SK-N-SH treated with all-trans-retinoic acid at 6 μM for 48 hours (cell line): ENCODE measurements at regions not wholly inside any gene's neighbourhood (a gene's known extent, or its start where the extent isn't known, plus 50 kb on each side); places are given as distances from the start of the nearest gene placed in this dataset.

Experiments used
- ATAC-seq: fragments of 200-7000 bp; cut with Tn5 transposase; 3 replicates; pipeline ENCODE4 v1.9.1; 2020; ENCODE audit warnings: mild to moderate bottlenecking, moderate library complexity
- ARNTL ChIP-seq: fragments of 450-650 bp; formaldehyde crosslinking; IDR thresholded peaks from 2 replicates; pipeline ENCODE4 v1.5.0; 2020; ENCODE audit warnings: low read depth, mild to moderate bottlenecking, moderate library complexity, borderline replicate concordance
- BACH2 ChIP-seq: fragments of 250-450 bp; sonication (Bioruptor Pico); IDR thresholded peaks from 2 replicates; pipeline ENCODE4 v1.9.0; 2021; ENCODE audit warnings: mild to moderate bottlenecking, borderline replicate concordance
- CSDC2 ChIP-seq: fragments of 250-450 bp; sonication (Bioruptor Pico); IDR thresholded peaks from 2 replicates; pipeline ENCODE4 v1.5.0; 2020; ENCODE audit warnings: mild to moderate bottlenecking, moderate library complexity
- ESRRG ChIP-seq: fragments of 250-450 bp; sonication (Bioruptor Pico); IDR thresholded peaks from 2 replicates; pipeline ENCODE4 v1.6.1; 2021; ENCODE audit warnings: mild to moderate bottlenecking
- GLIS3 ChIP-seq: fragments of 250-450 bp; sonication (Bioruptor Pico); IDR thresholded peaks from 2 replicates; pipeline ENCODE4 v1.5.0; 2020; ENCODE audit warnings: mild to moderate bottlenecking, moderate library complexity
- ISL1 ChIP-seq: fragments of 250-450 bp; sonication (Bioruptor Pico); IDR thresholded peaks from 2 replicates; pipeline ENCODE4 v2.1.2; 2022; ENCODE audit warnings: mild to moderate bottlenecking, moderate library complexity
- OSR1 ChIP-seq: fragments of 250-450 bp; sonication (Bioruptor Pico); IDR thresholded peaks from 2 replicates; pipeline ENCODE4 v1.8.0; 2022; ENCODE audit warnings: moderate library complexity, mild to moderate bottlenecking, inconsistent platforms
- PPARA ChIP-seq: fragments of 250-450 bp; sonication (Bioruptor Pico); IDR thresholded peaks from 2 replicates; pipeline ENCODE4 v1.5.0; 2020; ENCODE audit warnings: mild to moderate bottlenecking, borderline replicate concordance
- RARB ChIP-seq: fragments of 250-450 bp; sonication (Bioruptor Pico); IDR thresholded peaks from 2 replicates; pipeline ENCODE4 v1.8.0; 2021; ENCODE audit warnings: mild to moderate bottlenecking, moderate library complexity
- SNAI2 ChIP-seq: fragments of 250-450 bp; sonication (Bioruptor Pico); IDR thresholded peaks from 2 replicates; pipeline ENCODE4 v1.5.0; 2020; ENCODE audit warnings: mild to moderate bottlenecking, moderate library complexity
- TCF4 ChIP-seq: fragments of 250-450 bp; sonication (Bioruptor Pico); IDR thresholded peaks from 2 replicates; pipeline ENCODE4 v1.8.0; 2021; ENCODE audit warnings: mild to moderate bottlenecking, moderate library complexity, borderline replicate concordance
- TOX ChIP-seq: fragments of 250-450 bp; sonication (Bioruptor Pico); IDR thresholded peaks from 2 replicates; pipeline ENCODE4 v1.8.0; 2021; ENCODE audit warnings: mild to moderate bottlenecking, moderate library complexity, borderline replicate concordance
- ZC3H10 ChIP-seq: fragments of 250-450 bp; sonication (Bioruptor Pico); IDR thresholded peaks from 2 replicates; pipeline ENCODE4 v1.5.1; 2021; ENCODE audit warnings: mild to moderate bottlenecking, moderate library complexity
- ZFP3 ChIP-seq: fragments of 250-450 bp; sonication (Bioruptor Pico); IDR thresholded peaks from 2 replicates; pipeline ENCODE4 v1.5.0; 2020; ENCODE audit warnings: mild to moderate bottlenecking, moderate library complexity
- ZFP30 ChIP-seq: fragments of 450-650 bp; formaldehyde crosslinking; IDR thresholded peaks from 2 replicates; pipeline ENCODE4 v1.5.0; 2022; ENCODE audit warnings: mild to moderate bottlenecking, moderate library complexity
- ZNF565 ChIP-seq: fragments of 450-650 bp; formaldehyde crosslinking; conservative IDR thresholded peaks from 2 replicates; pipeline ENCODE4 v1.5.0; 2020; ENCODE audit warnings: low read depth, mild to moderate bottlenecking, moderate library complexity
- ZNF70 ChIP-seq: fragments of 450-650 bp; formaldehyde crosslinking; IDR thresholded peaks from 2 replicates; pipeline ENCODE4 v1.5.0; 2020; ENCODE audit warnings: mild to moderate bottlenecking, moderate library complexity
- ZNF8 ChIP-seq: fragments of 450-650 bp; formaldehyde crosslinking; IDR thresholded peaks from 2 replicates; pipeline ENCODE4 v1.5.0; 2020; ENCODE audit warnings: mild to moderate bottlenecking, moderate library complexity
- TF ChIP-seq, protein P1 (sequence below): fragments of 250-450 bp; sonication (Bioruptor Pico); IDR thresholded peaks from 2 replicates; pipeline ENCODE4 v1.5.1; 2020; ENCODE audit warnings: low read depth, mild to moderate bottlenecking, moderate library complexity
- TF ChIP-seq, protein P2 (sequence below): fragments of 250-450 bp; sonication (Bioruptor Pico); IDR thresholded peaks from 2 replicates; pipeline ENCODE4 v1.5.1; 2021; ENCODE audit warnings: mild to moderate bottlenecking, moderate library complexity
- TF ChIP-seq, protein P3 (sequence below): fragments of 250-450 bp; sonication (Bioruptor Pico); IDR thresholded peaks from 2 replicates; pipeline ENCODE4 v1.5.0; 2020; ENCODE audit warnings: mild to moderate bottlenecking, moderate library complexity
- TF ChIP-seq, protein P4 (sequence below): fragments of 250-450 bp; sonication (Bioruptor Pico); IDR thresholded peaks from 2 replicates; pipeline ENCODE4 v1.8.0; 2021; ENCODE audit warnings: low read depth, mild to moderate bottlenecking, moderate library complexity, borderline replicate concordance

DNA sequence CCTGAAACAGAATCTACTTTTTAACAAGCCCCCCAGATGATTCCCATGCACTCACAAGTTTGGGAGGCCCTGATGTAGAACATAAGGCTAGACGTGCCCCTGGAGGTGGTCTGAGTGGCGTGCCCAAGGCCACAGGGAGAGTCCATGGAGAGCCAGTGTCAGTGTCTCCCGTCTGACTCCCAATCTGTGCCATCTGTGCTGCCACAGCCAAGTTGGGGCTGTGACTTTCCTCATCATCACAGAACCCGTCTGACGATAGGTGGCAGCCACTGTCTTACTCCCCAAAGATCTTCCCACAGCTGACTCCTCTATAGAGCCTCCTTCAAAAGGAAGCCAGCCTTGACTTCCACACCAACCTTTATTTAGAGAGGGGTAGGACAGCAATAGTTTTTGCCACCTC is 470.5 kb downstream of the SOX6 start:
- ATAC-seq: no peak
- TF ChIP-seq ZFP30 (CRISPR knock-in tag) (no peak), ESRRG (CRISPR knock-in tag) (no peak), TCF4 (CRISPR knock-in tag) (no peak), PPARA (CRISPR knock-in tag) (no peak)
- TF ChIP-seq, protein P1, sequence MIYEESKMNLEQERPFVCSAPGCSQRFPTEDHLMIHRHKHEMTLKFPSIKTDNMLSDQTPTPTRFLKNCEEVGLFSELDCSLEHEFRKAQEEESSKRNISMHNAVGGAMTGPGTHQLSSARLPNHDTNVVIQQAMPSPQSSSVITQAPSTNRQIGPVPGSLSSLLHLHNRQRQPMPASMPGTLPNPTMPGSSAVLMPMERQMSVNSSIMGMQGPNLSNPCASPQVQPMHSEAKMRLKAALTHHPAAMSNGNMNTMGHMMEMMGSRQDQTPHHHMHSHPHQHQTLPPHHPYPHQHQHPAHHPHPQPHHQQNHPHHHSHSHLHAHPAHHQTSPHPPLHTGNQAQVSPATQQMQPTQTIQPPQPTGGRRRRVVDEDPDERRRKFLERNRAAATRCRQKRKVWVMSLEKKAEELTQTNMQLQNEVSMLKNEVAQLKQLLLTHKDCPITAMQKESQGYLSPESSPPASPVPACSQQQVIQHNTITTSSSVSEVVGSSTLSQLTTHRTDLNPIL (CRISPR knock-in tag): no peak
- TF ChIP-seq, protein P2, sequence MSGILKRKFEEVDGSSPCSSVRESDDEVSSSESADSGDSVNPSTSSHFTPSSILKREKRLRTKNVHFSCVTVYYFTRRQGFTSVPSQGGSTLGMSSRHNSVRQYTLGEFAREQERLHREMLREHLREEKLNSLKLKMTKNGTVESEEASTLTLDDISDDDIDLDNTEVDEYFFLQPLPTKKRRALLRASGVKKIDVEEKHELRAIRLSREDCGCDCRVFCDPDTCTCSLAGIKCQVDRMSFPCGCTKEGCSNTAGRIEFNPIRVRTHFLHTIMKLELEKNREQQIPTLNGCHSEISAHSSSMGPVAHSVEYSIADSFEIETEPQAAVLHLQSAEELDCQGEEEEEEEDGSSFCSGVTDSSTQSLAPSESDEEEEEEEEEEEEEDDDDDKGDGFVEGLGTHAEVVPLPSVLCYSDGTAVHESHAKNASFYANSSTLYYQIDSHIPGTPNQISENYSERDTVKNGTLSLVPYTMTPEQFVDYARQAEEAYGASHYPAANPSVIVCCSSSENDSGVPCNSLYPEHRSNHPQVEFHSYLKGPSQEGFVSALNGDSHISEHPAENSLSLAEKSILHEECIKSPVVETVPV (CRISPR knock-in tag): no peak

DNA sequence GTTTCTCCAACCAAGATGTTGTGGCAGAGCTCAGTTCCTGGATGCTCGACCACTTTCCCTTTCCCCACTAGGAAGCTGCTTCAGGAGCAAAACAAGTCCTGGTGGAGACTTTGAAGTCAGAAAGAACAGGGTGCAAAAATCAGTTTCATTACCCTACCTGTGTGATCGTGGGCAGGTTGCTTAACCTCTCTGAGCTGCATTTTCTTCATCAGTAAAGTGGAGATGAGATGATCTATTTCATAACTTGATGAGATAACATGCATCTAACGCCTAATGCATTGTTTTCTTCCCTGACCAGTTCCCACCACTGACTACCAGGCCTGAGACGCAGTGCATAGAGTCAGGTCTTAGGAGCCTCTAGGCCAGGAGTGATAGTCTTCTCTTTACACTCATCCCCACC is 470.0 kb downstream of the SOX6 start:
- TF ChIP-seq ISL1 (CRISPR knock-in tag): no peak
- TF ChIP-seq, protein P1 (CRISPR knock-in tag): no peak
- no peak for TF ChIP-seq CSDC2 (CRISPR knock-in tag)
- no peak for TF ChIP-seq SNAI2 (CRISPR knock-in tag)
- TF ChIP-seq RARB (CRISPR knock-in tag): no peak
- TF ChIP-seq, protein P3, sequence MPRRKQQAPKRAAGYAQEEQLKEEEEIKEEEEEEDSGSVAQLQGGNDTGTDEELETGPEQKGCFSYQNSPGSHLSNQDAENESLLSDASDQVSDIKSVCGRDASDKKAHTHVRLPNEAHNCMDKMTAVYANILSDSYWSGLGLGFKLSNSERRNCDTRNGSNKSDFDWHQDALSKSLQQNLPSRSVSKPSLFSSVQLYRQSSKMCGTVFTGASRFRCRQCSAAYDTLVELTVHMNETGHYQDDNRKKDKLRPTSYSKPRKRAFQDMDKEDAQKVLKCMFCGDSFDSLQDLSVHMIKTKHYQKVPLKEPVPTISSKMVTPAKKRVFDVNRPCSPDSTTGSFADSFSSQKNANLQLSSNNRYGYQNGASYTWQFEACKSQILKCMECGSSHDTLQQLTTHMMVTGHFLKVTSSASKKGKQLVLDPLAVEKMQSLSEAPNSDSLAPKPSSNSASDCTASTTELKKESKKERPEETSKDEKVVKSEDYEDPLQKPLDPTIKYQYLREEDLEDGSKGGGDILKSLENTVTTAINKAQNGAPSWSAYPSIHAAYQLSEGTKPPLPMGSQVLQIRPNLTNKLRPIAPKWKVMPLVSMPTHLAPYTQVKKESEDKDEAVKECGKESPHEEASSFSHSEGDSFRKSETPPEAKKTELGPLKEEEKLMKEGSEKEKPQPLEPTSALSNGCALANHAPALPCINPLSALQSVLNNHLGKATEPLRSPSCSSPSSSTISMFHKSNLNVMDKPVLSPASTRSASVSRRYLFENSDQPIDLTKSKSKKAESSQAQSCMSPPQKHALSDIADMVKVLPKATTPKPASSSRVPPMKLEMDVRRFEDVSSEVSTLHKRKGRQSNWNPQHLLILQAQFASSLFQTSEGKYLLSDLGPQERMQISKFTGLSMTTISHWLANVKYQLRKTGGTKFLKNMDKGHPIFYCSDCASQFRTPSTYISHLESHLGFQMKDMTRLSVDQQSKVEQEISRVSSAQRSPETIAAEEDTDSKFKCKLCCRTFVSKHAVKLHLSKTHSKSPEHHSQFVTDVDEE (CRISPR knock-in tag): no peak
- no peak for TF ChIP-seq ZC3H10 (CRISPR knock-in tag)
- TF ChIP-seq ZNF8 (CRISPR knock-in tag): no peak
- TF ChIP-seq ZFP3: no peak
- no peak for TF ChIP-seq TCF4 (CRISPR knock-in tag)
- TF ChIP-seq ZFP30 (CRISPR knock-in tag): no peak
- TF ChIP-seq, protein P2 (CRISPR knock-in tag): no peak
- TF ChIP-seq, protein P4, sequence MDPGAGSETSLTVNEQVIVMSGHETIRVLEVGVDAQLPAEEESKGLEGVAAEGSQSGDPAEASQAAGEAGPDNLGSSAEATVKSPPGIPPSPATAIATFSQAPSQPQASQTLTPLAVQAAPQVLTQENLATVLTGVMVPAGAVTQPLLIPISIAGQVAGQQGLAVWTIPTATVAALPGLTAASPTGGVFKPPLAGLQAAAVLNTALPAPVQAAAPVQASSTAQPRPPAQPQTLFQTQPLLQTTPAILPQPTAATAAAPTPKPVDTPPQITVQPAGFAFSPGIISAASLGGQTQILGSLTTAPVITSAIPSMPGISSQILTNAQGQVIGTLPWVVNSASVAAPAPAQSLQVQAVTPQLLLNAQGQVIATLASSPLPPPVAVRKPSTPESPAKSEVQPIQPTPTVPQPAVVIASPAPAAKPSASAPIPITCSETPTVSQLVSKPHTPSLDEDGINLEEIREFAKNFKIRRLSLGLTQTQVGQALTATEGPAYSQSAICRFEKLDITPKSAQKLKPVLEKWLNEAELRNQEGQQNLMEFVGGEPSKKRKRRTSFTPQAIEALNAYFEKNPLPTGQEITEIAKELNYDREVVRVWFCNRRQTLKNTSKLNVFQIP (CRISPR knock-in tag): no peak
- no peak for TF ChIP-seq ZNF70 (CRISPR knock-in tag)
- TF ChIP-seq ARNTL (CRISPR knock-in tag): no peak
- no peak for TF ChIP-seq TOX (CRISPR knock-in tag)
- no peak for TF ChIP-seq BACH2 (CRISPR knock-in tag)
- no peak for TF ChIP-seq OSR1 (CRISPR knock-in tag)
- no peak for TF ChIP-seq GLIS3
- no peak for ATAC-seq

GRCh38 chr11:15886866-15887265 is 469.5 kb downstream of the SOX6 start:
- TF ChIP-seq ISL1 (CRISPR knock-in tag) (no peak), ZNF565 (CRISPR knock-in tag) (no peak)
- TF ChIP-seq, protein P2 (CRISPR knock-in tag): no peak
- ATAC-seq: no peak
